ENCODE measurements at regions not wholly inside any gene's neighbourhood (a gene's known extent, or its start where the extent isn't known, plus 50 kb on each side); places are given as distances from the start of the nearest gene placed in this dataset.

DNA sequence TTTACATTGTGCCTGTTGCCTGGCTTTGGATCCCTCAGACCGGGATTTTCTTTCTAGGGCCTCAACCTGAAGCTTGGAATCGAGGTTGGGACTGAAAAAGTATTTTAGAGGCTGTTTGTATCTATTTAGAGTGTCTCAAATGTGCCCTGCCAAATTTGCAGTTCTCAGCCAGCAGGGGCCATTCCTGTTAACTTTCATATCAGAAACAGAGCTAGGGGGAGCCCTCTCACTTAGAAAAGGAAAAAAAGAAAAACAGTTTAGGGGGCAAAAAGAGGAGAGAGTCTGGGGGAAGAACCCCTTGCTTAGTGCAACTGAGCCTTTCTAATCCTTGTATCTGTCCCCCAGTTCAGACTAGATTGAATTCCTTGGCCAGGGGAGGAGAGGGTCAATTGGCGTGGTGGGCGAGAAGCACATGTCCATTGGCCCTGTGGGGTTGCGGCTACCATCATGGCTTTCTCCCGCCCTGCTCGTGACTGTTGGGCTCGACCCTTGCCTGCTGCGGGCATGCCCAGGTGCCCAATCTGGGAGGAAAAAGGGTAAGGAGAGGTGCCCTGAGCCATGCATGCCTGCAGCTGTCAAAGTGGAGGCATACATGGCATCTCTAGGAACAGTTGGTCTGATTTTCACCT is 101.6 kb downstream of the CFAP44 start:
- Mint-ChIP-seq H3K9me3 (no peaks in the 10 kb centered on the region), H3K4me1 (ENCODE audit: unreplicated experiment) (no peaks in the 10 kb centered on the region), H3K4me3 (no peak overlapping the region), H3K27me3 (no peaks in the 10 kb centered on the region), H3K27ac (no peak overlapping the region), H3K36me3 (peaks cover 4% of the 10 kb centered on the region)
- no peak for DNase-seq (ENCODE audit: extremely low spot score, unreplicated experiment)
- peak; percentile 24 for TF ChIP-seq CTCF (conservative IDR thresholded peaks at IDR 0.05)

Data from type B pancreatic cell (in vitro differentiated cells).